NB4 (cell line): ENCODE measurements at regions not wholly inside any gene's neighbourhood (a gene's known extent, or its start where the extent isn't known, plus 50 kb on each side); places are given as distances from the start of the nearest gene placed in this dataset.

Experiments
- CTCF ChIP-seq: IDR thresholded peaks from one replicate; pipeline ENCODE4 v1.5.1; 2012; ENCODE audit warnings: low read depth, low read length
- MYC ChIP-seq: IDR thresholded peaks from 2 replicates; pipeline ENCODE4 v1.6.1; 2011; ENCODE audit warnings: low read depth, low read length
- POLR2A ChIP-seq: IDR thresholded peaks from 2 replicates; pipeline ENCODE4 v1.6.1; 2011; ENCODE audit warnings: mild to moderate bottlenecking; ENCODE audit not compliant: insufficient read length; ENCODE audit errors: extremely low read depth

GRCh38 chr14:101456246-101457175 lies 104.8 kb upstream of the DIO3 start:
- TF ChIP-seq CTCF (no peak), MYC (no peak), POLR2A (no peak)
